GM18520 (cell line): ENCODE measurements at regions not wholly inside any gene's neighbourhood (a gene's known extent, or its start where the extent isn't known, plus 50 kb on each side); places are given as distances from the start of the nearest gene placed in this dataset.

Experiments
- ATAC-seq: cut with Tn5 transposase; IDR thresholded peaks from one replicate; pipeline ENCODE4 v1.9.1; 2021; ENCODE audit not compliant: unreplicated experiment

GRCh38 chr5:74141053-74141452 is 499.5 kb downstream of the ENC1 start:
- no peak for ATAC-seq

DNA sequence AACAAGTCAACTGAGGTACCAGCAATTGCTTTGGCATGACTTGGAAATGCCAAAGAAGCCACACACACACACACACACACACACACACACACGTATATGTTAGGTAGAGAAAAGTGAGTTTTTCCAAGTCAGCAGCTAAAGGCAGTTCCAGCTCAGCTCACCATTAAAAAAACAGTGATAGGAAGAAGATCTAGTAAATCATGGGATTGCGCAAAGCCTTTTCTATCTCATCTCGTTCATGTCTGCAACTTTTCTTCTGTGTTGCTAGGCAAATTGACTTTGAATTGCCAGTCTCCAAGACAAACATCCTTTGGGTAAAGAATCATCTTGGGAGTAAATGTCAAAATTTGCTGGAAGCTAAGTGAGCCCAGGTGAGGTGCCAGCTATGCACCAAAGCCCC is 500.1 kb downstream of the ENC1 start:
- no peak for ATAC-seq

DNA sequence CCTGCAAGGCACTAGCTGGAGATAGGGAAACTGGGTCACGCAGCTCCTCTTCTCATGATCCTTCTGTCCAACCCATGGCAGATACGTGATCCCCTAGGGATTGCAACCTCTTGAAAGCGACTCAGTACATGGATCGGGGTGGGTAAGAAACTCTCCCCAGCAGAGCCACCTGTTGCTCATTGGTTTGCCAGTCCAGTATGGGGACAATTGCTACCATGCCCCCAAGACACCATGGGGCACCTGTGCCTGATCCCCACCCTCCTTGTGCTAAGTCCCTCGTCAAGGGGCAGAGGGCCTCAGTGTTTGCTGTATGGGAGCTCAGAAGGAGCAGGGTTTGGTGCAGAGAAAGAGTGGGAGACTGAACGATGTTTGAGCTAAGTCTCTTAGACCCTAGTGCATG is 500.9 kb downstream of the ENC1 start:
- no peak for ATAC-seq

- ATAC-seq = no peak
Observed at GRCh38 chr5:74138721-74139120, 501.8 kb downstream of the ENC1 start.

DNA sequence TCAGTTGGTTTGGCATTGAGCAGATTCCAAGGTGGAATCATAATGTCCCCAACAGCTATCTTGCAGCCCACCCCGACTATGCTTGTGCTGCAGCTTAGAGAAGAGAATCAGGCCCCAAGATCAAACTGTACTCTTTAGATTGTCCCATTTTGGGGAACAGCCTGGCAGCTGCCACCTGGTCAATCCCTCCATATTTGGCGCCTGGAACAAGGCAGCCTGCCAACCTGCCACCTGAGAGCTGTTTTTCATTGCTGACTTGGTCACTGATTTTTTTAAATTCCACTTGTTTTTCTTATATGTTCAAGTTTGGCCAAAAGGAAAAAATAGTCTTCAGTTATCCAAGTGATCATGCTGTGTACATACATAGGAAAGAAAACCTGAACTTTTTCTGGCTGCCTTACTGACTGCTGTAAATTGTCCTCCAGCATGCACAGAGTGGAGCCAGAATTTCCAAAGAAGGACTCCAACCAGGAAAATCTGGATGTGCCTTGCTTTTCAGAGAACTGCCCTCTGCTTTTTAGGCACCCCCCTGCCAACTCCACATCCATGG is 504.2 kb downstream of the ENC1 start:
- ATAC-seq = no peak

- ATAC-seq = no peak
Observed at GRCh38 chr5:74135033-74135432, 505.5 kb downstream of the ENC1 start.

- ATAC-seq = no peak
Observed at GRCh38 chr5:74132485-74132884, 506.5 kb downstream of the ARHGEF28 start.

DNA sequence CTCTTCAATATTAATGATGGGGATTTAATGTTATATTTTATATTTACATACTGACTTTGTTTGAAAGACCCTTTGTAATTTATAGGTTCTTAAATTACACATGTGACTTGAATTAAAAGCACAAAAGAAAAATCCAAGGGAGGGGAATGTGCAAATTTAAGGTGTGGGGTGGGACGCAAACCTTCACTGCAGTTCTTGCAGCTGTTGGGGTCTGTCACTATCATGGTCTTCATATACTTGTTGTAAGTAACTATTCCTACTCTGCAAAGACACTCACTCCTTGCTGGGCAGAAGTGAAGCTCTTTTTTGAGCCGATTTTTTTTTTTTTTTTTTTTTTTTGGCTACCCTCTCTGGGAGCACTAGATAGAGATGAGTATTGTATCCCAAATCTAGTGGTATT is 505.3 kb downstream of the ARHGEF28 start:
- no peak for ATAC-seq

- ATAC-seq = no peak
Observed at GRCh38 chr5:74130155-74130897, 504.3 kb downstream of the ARHGEF28 start.

DNA sequence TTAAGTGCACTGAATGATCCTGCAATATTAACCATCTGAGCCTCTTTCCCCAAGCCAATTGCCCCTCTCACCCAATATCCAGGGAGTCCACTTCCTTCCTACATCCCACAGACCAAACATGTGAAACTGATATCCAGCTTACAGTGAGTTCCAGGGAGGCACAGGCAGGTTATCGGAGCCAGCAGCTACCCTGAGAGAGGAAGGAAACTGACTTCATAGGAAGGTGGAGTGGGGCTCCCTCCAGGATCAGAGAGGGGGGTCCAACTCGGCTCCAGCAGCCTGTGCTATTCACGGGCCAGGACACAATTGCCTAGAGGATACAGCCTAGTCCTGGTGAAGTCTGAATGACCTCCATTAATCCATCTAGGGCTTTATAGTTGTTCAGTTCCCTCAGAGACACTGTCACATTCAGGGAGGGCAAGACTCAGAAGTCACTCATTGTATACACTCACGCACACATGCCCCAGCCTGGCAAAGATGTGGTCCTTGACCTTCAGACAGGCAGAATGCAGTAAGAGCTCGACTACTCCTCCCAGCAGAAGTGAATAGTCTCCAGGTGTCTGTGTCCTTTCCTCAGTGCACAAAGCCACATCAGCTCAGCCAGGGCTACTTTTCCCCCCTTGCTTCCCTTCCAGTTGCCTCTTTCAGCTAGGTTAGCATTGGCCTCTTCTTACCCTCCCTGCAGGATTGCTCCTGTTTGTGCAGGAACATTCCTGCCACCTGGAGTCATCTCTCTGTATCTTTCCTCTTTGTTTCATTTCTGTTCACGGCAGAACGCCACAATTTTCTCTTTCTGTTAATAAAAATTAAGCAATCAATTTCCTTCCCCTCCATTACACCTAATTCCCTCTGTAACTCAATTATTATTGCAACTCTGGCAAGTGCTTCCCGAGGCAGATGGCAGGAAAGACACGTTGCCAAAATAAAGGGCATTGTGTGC is 501.7 kb downstream of the ARHGEF28 start:
- ATAC-seq = no peak

GRCh38 chr5:74126294-74126693 is 500.3 kb downstream of the ARHGEF28 start:
- no peak for ATAC-seq

- ATAC-seq = no peak
Observed at GRCh38 chr5:74124826-74125225, 498.8 kb downstream of the ARHGEF28 start.

DNA sequence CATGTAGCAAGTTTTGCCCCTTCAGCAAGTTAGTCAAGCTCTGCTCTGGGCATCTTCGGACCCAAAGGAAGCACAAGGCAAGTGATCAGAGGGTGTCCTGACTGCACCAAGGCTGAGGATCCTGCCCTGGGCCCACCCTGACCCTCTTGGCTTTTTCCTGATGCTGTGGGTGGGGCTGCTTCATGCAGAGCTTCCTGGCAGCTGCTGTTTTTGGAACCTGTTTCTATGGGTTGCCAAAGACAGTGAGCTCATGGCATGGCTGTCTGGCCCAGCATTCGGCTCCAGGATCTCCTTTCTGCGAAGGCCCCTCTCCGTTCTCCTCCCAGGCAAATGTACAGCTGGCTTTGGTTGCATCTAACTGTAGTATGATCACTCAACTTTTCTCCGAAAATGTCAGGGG is 497.9 kb downstream of the ARHGEF28 start:
- no peak for ATAC-seq

DNA sequence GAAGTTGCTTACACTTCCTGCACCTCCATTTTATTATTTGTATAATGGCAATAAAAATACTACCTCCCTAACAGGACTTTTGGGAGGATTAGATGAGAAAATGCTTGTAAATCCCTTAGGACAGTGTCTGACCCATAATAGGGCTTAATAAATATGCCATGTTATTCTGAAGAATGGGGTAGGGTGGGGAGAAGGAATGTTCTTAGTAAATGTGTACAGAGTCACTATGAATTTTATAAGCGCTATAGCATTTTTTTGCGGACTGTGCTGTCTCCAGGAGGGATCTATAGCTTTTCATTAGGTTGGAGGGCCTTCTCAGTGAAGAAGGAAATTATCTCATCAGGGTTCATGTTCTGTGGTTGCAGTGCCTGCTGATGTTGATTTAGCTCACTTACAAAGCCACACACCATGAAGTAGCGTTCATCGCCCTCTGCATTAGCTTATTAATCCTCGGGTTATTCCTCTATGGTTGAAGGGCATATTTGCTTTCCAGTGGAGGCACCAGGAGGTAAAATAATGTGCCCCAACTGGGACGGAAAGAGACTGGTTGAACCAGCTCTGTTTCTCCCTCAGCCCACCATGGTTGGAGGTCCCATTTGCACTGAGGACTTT is 497.1 kb downstream of the ARHGEF28 start:
- ATAC-seq = no peak

GRCh38 chr5:74122175-74122574 is 496.2 kb downstream of the ARHGEF28 start:
- ATAC-seq = no peak

DNA sequence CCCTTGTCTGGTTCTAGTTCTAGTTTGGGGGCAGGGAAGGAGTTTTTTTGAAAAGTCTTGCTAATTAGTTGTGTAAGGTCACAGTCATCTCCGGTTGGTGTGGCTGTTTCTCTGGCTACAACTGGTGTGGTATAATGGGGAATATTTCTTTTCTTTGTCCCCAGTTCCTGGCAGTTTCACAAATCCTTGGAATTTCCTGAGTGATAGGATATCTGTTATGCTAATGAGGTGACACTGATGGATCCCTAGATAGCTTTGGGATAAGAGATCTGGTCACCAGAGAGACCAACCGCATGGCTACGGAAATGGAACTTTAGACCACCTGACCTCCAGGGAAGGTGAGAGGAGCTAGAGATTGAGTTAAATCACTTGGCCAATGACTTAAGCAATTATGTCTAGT is 494.6 kb downstream of the ARHGEF28 start:
- ATAC-seq = no peak

DNA sequence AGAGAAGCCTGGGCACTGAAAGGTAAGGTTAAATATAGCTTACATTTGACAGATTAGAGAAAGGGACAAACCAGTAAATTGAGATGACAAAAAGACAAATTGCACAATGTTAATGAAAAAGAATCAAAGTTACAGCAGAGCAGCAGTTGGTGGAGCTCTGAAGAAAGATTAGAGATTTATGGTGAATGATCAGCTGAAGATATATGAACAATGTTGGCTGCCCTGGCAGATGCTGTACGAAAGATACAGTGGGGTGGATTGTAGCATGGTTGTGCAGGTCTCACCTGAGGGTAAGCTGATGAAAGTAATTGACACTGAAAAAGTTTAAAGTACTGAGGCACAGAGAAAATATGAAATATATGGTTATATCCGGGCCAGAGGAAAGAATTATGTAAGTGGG is 492.1 kb downstream of the ARHGEF28 start:
- ATAC-seq = no peak

DNA sequence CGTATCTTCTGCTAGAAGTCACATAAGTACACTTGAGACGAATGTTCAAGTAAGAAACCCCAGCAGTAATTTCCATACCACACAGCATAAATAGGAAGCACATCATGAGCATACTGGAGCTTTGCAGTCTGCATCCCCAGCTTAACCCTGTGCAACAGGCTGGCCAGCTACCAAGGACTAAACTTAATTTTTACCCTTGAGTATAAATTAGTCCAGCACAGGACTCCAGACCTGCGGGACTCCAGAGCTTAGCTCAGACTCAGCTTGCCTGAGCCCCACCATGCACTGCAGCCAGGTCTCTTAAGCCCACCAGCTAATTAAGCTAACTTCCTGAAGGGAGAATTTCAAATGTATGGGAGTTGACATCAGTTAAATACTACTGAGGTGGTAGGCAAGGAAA is 491.0 kb downstream of the ARHGEF28 start:
- ATAC-seq = no peak

GRCh38 chr5:74116266-74116665 is 490.3 kb downstream of the ARHGEF28 start:
- ATAC-seq = no peak

DNA sequence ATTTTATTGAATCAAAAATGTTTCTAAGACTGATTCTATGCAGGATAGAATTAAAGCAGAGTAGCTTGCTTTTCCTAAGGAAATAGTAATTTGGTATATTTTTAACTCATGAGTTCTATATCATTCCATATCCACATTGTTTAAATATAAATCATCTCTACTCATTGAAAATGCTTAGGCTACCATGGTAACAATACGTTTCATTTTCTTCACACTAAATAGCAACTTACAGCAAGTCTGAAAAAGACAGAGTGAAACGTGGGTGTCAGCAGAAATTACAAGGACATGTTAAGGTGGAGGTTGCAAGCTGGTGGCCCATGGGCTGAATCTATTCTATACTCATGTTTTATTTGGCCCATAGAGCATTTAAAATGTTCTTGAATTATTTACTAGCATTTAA is 487.9 kb downstream of the ARHGEF28 start:
- ATAC-seq = no peak

GRCh38 chr5:74113196-74113540 is 487.2 kb downstream of the ARHGEF28 start:
- no peak for ATAC-seq
